DOHH2 (cell line): ENCODE measurements at regions not wholly inside any gene's neighbourhood (a gene's known extent, or its start where the extent isn't known, plus 50 kb on each side); places are given as distances from the start of the nearest gene placed in this dataset.

Source experiments
- H3F3A ChIP-seq: fragments of 200-600 bp; sonication (generic), shearing (Covaris generic); 2 replicates; pipeline ENCODE4 v1.6.0; 2016; ENCODE audit warnings: antibody characterized with exemption, mild to moderate bottlenecking; ENCODE audit not compliant: control insufficient read depth, insufficient read depth
- H3K27ac ChIP-seq: fragments of 200-600 bp; sonication (generic); 2 replicates; pipeline ENCODE4 v1.5.1; 2014; ENCODE audit warnings: low read depth, mild to moderate bottlenecking, low read length, moderate library complexity
- H3K27me3 ChIP-seq: fragments of 200-600 bp; sonication (generic); 2 replicates; pipeline ENCODE4 v1.6.1; 2014; ENCODE audit warnings: mild to moderate bottlenecking, low read length, mixed read lengths; ENCODE audit not compliant: control insufficient read depth
- H3K36me3 ChIP-seq: fragments of 200-600 bp; sonication (generic); 2 replicates; pipeline ENCODE4 v1.6.1; 2014; ENCODE audit warnings: mild to moderate bottlenecking, low read length, moderate library complexity, mixed read lengths; ENCODE audit not compliant: control insufficient read depth
- H3K4me1 ChIP-seq: fragments of 200-600 bp; sonication (generic); 2 replicates; pipeline ENCODE4 v1.6.1; 2014; ENCODE audit warnings: mild to moderate bottlenecking, low read length, mixed read lengths; ENCODE audit not compliant: control insufficient read depth
- H3K4me2 ChIP-seq: fragments of 200-600 bp; sonication (generic); 2 replicates; pipeline ENCODE4 v1.6.0; 2014; ENCODE audit warnings: mild to moderate bottlenecking, low read length, moderate library complexity
- H3K4me3 ChIP-seq: fragments of 200-600 bp; sonication (generic); 2 replicates; pipeline ENCODE4 v1.5.1; 2014; ENCODE audit warnings: mild to moderate bottlenecking, low read length, mixed read lengths
- H3K79me2 ChIP-seq: fragments of 200-600 bp; sonication (generic); 2 replicates; pipeline ENCODE4 v1.6.1; 2014; ENCODE audit warnings: mild to moderate bottlenecking, low read length, mixed read lengths; ENCODE audit not compliant: control insufficient read depth
- H3K9me2 ChIP-seq: fragments of 200-600 bp; sonication (generic); replicated peaks from 2 replicates; pipeline ENCODE4 v1.6.1; 2014; ENCODE audit warnings: mild to moderate bottlenecking, low read length, mixed read lengths; ENCODE audit not compliant: control insufficient read depth
- H3K9me3 ChIP-seq: fragments of 200-600 bp; sonication (generic); 2 replicates; pipeline ENCODE4 v1.6.1; 2014; ENCODE audit warnings: antibody characterized with exemption, low read length, mixed read lengths; ENCODE audit not compliant: control insufficient read depth, insufficient read depth
- H4K20me1 ChIP-seq: fragments of 200-600 bp; sonication (generic); 2 replicates; pipeline ENCODE4 v1.6.0; 2014; ENCODE audit warnings: low read depth, mild to moderate bottlenecking, antibody characterized with exemption, low read length, moderate library complexity; ENCODE audit not compliant: control insufficient read depth, insufficient read depth
- EZH2phosphoT487 ChIP-seq: fragments of 200-600 bp; sonication (generic); IDR thresholded peaks from 2 replicates; pipeline ENCODE4 v1.6.1; 2017; ENCODE audit warnings: borderline replicate concordance, mild to moderate bottlenecking, antibody characterized with exemption, low read length, moderate library complexity, mixed read lengths
- TF ChIP-seq, protein P1 (sequence below): fragments of 200-600 bp; sonication (generic); IDR thresholded peaks from one replicate; pipeline ENCODE4 v1.5.1; 2014; ENCODE audit warnings: antibody characterized with exemption, mild to moderate bottlenecking, low read depth, low read length; ENCODE audit not compliant: poor library complexity, severe bottlenecking

- no peaks in the 10 kb centered on the region for H3K79me2 ChIP-seq
- H3K9me2 ChIP-seq: no peaks in the 10 kb centered on the region
- H3K36me3 ChIP-seq: no peaks in the 10 kb centered on the region
- TF ChIP-seq, protein P1, sequence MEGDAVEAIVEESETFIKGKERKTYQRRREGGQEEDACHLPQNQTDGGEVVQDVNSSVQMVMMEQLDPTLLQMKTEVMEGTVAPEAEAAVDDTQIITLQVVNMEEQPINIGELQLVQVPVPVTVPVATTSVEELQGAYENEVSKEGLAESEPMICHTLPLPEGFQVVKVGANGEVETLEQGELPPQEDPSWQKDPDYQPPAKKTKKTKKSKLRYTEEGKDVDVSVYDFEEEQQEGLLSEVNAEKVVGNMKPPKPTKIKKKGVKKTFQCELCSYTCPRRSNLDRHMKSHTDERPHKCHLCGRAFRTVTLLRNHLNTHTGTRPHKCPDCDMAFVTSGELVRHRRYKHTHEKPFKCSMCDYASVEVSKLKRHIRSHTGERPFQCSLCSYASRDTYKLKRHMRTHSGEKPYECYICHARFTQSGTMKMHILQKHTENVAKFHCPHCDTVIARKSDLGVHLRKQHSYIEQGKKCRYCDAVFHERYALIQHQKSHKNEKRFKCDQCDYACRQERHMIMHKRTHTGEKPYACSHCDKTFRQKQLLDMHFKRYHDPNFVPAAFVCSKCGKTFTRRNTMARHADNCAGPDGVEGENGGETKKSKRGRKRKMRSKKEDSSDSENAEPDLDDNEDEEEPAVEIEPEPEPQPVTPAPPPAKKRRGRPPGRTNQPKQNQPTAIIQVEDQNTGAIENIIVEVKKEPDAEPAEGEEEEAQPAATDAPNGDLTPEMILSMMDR: no peak
- no peak for TF ChIP-seq EZH2phosphoT487
- no peak overlapping the region for H3K4me2 ChIP-seq
- H3K4me1 ChIP-seq: no peaks in the 10 kb centered on the region
- no peak overlapping the region for H3K27ac ChIP-seq
- no peak overlapping the region for H3K4me3 ChIP-seq
- no peaks in the 10 kb centered on the region for H3K9me3 ChIP-seq
- H3F3A ChIP-seq: no peaks in the 10 kb centered on the region
- H3K27me3 ChIP-seq: no peaks in the 10 kb centered on the region
- H4K20me1 ChIP-seq: no peaks in the 10 kb centered on the region
Observed at GRCh38 chr14:85234156-85235025, 295.6 kb upstream of the FLRT2 start.

- Histone ChIP-seq H3K79me2 (no peaks in the 10 kb centered on the region), H3K9me3 (no peaks in the 10 kb centered on the region), H3K4me3 (no peak overlapping the region), H3K4me2 (no peak overlapping the region), H3K9me2 (no peaks in the 10 kb centered on the region), H3K4me1 (no peaks in the 10 kb centered on the region), H3F3A (no peaks in the 10 kb centered on the region), H4K20me1 (no peaks in the 10 kb centered on the region), H3K27ac (no peak overlapping the region), H3K36me3 (no peaks in the 10 kb centered on the region), H3K27me3 (no peaks in the 10 kb centered on the region)
- TF ChIP-seq, protein P1: no peak
- no peak for TF ChIP-seq EZH2phosphoT487
Observed at GRCh38 chr14:85235868-85236267, 294.1 kb upstream of the FLRT2 start.

- Histone ChIP-seq H3K27ac (no peak overlapping the region), H3K36me3 (no peaks in the 10 kb centered on the region), H3K4me2 (no peak overlapping the region), H3K4me3 (no peak overlapping the region), H3K4me1 (no peaks in the 10 kb centered on the region), H3K9me2 (no peaks in the 10 kb centered on the region), H3K79me2 (no peaks in the 10 kb centered on the region), H3K9me3 (no peaks in the 10 kb centered on the region), H3K27me3 (no peaks in the 10 kb centered on the region), H4K20me1 (no peaks in the 10 kb centered on the region), H3F3A (no peaks in the 10 kb centered on the region)
- no peak for TF ChIP-seq EZH2phosphoT487
- TF ChIP-seq, protein P1: no peak
Observed at GRCh38 chr14:85236296-85236695, 293.6 kb upstream of the FLRT2 start.
